COLO668 (cell line): ENCODE measurements at regions not wholly inside any gene's neighbourhood (a gene's known extent, or its start where the extent isn't known, plus 50 kb on each side); places are given as distances from the start of the nearest gene placed in this dataset.
"Not testable (repeated sequence)": the region's sequence is repeated elsewhere in the genome, so short reads cannot be mapped to it uniquely, and the experiment has no call there.

Experiments used
- DNase-seq: peaks from one replicate; lab custom pipeline; 2025; ENCODE audit not compliant: unreplicated experiment; lab: John Stamatoyannopoulos, UW

DNA sequence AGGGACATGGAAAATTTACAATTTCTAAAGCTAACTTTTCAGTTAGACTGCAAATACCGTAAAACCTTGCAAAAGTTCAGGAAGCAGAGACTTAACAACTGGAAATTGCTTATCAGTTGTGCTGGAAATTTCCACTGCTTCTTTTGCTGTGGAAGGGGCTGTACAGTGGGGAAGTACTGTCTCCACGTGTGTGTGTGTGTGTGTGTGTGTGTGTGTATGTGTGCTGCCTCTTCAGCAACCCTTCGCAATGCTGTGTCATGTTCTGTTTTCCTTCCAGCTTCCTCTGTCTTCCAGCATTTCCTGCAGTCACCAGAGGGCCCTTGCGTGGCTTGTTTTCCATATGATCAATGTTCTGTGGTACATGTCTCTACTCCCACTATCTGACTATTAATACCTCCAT is 87.5 kb upstream of the RANBP3L start:
- DNase-seq: no peak

GRCh38 chr5:36390640-36391039 is 88.9 kb upstream of the RANBP3L start:
- DNase-seq: no peak

DNA sequence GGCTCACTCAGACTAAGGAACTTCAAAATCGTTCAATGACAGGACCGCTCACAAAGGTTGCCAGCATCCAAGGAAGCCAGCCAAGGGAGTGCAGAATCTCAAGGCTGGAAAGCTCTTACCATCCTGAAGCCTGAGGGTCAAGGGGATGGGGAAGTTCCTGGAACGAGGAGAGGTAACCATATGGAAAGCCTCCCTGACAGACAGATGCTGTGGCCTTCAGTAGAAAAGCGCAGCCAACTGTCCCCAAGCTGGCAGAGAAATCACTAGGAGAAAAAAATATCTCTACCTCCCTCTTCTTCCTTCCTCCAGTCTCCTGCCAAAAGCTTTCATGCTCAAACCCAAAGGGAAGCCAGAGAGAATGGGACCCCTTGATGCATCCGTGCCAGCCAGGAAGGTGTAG is 90.5 kb upstream of the RANBP3L start:
- DNase-seq: no peak

- no peak for DNase-seq
Measured at GRCh38 chr5:36392818-36393217, 91.1 kb upstream of the RANBP3L start.

- DNase-seq: no peak
Measured at GRCh38 chr5:36393656-36394428, 92.1 kb upstream of the RANBP3L start.

DNA sequence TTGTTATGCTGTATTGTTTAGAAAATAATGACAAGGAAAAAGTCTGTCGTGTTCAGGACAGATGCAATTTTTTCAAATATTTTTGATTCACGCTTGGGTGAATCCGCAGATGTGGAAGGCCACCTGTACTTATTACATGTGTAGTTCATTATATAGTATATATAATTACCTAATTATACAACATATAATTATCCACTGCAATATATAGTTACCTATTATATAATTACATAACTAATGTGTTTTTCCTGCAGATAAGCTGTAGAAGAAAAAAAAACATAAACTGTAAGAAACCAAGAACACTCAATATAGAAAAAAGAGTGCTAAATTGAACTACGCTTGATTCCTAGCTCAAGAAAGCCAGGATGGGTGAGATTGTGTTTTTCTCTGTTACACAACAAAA is 93.6 kb upstream of the RANBP3L start:
- DNase-seq: no peak

DNA sequence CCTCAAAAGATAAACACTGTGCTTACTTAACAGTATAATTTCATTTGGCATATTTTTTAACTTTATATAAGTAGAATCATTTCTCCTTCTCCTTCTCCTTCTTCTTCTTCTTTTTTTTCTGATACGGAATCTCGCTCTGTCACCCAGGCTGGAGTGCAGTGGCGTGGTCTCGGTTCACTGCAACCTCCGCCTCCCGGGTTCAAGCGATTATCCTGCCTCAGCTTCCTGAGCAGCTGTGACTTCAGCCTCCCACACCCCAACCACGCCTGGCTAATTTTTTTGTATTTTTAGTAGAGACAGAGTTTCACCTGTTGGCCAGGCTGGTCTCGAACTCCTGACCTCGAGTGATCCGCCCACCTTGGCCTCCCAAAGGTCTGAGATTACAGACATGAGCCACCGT is 94.2 kb upstream of the RANBP3L start:
- not testable (repeated sequence) for DNase-seq

DNA sequence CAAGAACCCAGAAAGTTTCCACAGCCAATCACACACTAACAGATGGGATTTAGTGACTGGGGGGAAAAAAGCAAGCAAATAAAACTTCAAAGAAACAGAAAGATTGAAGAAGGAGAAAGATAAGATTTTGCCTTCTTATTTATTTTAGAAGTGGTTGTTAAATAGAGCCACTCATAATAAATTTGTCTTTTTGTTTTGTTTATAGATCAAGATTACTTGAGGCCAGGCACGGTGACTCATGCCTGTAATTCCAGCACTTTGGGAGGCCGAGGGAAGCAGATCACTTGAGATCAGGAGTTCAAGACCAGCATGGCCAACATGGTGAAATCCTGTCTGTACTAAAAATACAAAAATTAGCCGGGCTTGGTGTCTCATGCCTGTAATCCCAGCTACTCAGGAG is 94.9 kb upstream of the RANBP3L start:
- DNase-seq: no peak

DNA sequence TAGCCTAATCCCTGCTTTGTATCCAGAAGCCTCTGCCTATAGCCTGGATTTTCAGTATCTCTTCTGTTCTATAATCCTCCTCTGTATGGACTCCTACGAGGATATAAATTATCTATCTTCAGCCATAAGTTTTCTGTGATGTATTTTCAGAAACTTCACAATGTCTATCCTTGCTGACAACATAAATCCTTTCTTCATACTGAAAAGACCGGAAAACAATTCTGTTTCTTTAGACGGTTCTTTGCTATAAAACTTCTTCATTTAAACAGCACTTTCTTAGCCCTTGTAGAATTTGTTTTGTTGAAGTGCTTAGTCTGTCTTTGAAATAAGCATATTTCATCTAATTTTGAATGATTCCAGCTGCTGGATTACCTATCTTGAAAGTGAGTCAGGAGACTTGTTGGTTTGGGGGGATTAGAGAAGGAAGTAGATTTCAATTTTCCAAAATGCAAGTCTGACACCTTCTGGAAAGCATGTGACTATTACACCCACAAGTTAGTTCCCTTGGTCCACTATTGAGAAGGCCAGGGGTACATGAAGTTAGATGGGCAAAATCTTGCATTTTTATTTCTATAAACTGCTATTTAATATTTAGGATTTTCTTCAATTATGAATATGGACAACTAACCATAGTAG is 96.3 kb upstream of the RANBP3L start:
- no peak for DNase-seq

DNA sequence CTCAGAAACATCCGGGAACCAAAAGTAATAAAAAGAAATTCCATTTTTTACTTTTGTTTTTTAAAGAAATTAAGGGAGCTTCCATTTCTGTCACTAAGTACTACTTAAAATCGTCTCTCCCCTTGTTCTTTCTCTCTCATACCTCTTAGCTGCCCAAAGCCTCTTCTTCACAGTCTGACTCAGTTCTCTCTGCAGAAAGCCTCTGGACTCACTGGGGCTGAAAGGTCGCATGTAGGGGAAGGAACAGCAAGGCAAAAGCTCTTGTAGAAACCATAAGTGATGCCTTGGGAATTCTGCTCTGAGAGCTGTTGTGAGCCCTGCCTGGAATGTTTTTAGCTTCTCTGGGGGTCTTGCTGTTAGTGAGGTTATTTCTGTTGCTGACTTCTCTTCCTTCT is 100.8 kb upstream of the RANBP3L start:
- DNase-seq: no peak

GRCh38 chr5:36403632-36404311 is 102.1 kb upstream of the RANBP3L start:
- no peak for DNase-seq

- no peak for DNase-seq
Measured at GRCh38 chr5:36406023-36406422, 104.3 kb upstream of the RANBP3L start.

GRCh38 chr5:36407396-36407795 is 105.7 kb upstream of the RANBP3L start:
- DNase-seq: no peak

- DNase-seq: not testable (repeated sequence)
Measured at GRCh38 chr5:36409711-36410110, 108.0 kb upstream of the RANBP3L start.

GRCh38 chr5:36410672-36411071 is 109.0 kb upstream of the RANBP3L start:
- DNase-seq: not testable (repeated sequence)

GRCh38 chr5:36414869-36415282 is 113.2 kb upstream of the RANBP3L start:
- DNase-seq: no peak

DNA sequence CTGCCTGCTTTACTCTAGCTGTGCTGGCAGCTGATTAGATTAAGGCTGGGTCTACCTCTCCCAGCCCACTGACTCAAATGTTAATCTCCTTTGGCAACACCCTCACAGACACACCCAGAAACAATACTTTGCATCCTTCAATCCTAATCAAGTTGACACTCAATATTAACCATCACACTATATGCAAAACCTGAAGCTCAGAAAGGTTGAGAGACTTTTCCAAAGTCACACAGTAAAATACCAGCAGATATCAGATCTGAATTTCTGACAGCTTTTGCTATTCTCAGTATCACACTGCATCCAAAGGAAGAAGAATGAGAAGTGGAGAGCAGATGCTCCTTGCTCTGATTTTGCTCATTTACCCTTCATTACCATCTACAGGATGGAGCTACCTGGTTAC is 114.9 kb upstream of the RANBP3L start:
- DNase-seq: no peak

DNA sequence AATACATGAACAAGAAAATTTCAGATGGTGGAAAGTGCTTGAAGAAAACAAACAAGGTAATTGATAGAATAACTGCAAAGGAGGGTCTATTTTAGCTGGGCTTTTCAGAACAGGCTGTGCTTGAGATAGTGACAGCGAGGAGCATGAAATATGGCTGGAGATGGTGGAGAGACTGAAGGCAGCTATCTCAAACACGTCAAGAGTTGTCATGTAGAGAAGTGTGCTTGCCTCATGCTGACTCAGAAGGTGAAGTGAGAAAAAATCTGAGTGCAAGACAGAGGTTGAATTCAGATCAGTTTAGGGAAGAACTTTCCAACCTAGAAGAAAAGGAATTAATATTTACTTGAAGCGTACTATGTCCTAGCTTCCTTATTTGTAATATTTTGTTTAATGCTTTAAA is 115.5 kb upstream of the RANBP3L start:
- no peak for DNase-seq

GRCh38 chr5:36417668-36418067 is 116.0 kb upstream of the RANBP3L start:
- no peak for DNase-seq

GRCh38 chr5:36418152-36418979 is 116.7 kb upstream of the RANBP3L start:
- no peak for DNase-seq

GRCh38 chr5:36421256-36421655 is 119.6 kb upstream of the RANBP3L start:
- DNase-seq: no peak
